ENCODE measurements at regions not wholly inside any gene's neighbourhood (a gene's known extent, or its start where the extent isn't known, plus 50 kb on each side); places are given as distances from the start of the nearest gene placed in this dataset.

DNA sequence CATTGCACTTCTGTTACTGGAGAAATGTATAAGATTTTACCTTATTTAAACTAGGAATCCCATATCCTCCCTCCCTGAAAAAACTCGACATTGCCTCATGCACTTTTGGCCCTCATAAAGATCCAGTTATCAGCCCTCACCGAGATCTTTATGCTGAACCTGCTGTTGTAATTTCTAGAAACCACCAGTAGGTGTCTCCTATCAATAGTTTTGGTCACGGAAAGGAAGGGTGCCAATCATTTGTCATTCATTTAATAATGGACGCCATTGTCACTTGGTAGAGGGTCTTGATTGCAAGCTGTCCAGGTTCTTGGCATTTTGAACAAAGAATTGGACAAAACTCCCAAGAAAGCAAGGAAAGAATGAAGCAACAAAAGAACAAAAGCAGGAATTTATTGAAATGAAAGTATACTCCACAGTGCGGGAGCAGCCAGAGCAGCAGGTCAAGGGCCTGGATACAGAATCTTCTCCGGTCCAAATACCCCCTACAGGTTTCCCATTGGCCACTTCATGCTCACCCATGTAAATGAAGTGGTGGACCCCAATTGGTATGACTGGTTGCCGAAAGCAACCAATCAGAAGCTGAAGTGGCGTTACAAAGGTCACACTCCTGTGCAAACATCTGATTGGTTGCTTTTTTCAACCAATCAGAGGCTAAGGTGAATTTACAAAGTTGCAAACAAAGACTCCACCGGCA is 524.3 kb downstream of the PSAT1 start:
- TF ChIP-seq CTCF (IDR thresholded peaks at IDR 0.05; ENCODE audit: low read depth, low read length, missing control alignments), result peak; percentile 67
- peak; percentile 3 for DNase-seq (ENCODE audit: low read depth)
- no peak overlapping the region for H3K4me3 ChIP-seq (ENCODE audit: low read depth, low read length)
- in situ Hi-C loops (cut with HindIII; ENCODE audit: low sequenced_read_pairs), result no loop called here

- TF ChIP-seq CTCF (IDR thresholded peaks at IDR 0.05; ENCODE audit: low read depth, low read length, missing control alignments), result no peak
- in situ Hi-C loops (cut with HindIII; ENCODE audit: low sequenced_read_pairs), result no loop called here
- no peak overlapping the region for H3K4me3 ChIP-seq (ENCODE audit: low read depth, low read length)
- DNase-seq (ENCODE audit: low read depth), result no peak
Measured at GRCh38 chr9:78826527-78826926, 529.6 kb downstream of the PSAT1 start.

DNA sequence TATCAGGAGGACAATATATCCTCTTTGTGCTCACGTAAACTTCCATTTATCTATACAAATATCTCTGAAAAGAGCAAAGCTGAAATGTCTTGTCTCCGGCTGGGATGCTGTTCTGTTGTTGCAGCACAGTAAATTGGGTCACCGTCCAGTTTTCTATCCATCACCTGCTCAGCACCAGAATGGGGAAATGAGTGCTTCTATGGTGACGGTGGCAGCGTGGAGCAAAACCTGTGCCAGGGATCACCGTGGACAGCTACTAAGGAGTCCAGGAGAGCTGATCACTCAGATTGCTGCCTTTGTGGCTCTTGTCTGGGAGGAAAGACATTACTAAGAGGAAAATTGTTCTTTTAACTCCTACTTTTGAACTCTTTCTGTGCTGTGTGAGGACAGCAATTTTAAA is 531.6 kb downstream of the PSAT1 start:
- no peak for DNase-seq (ENCODE audit: low read depth)
- TF ChIP-seq CTCF (IDR thresholded peaks at IDR 0.05; ENCODE audit: low read depth, low read length, missing control alignments), result no peak
- in situ Hi-C loops (cut with HindIII; ENCODE audit: low sequenced_read_pairs), result no loop called here
- H3K4me3 ChIP-seq (ENCODE audit: low read depth, low read length), result no peak overlapping the region

DNA sequence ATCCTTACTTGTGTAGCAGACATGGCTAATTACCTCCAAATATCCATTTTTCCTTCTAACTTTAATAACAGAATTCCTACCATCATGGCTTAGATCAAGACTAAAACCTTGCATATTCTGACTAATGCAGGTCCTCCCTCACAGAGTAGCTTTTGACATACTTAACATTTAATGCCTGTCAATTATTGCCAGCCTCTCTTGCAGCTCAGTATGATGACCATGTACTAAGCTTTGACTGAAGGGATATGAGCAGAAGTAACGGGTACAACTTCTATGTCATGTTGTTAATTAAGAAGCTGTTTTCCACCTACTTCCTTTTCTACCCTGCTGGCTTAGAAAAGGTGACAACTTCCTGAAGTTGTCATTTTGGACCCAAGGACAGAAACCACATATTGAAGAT is 533.4 kb downstream of the PSAT1 start:
- H3K4me3 ChIP-seq (ENCODE audit: low read depth, low read length), result no peak overlapping the region
- TF ChIP-seq CTCF (IDR thresholded peaks at IDR 0.05; ENCODE audit: low read depth, low read length, missing control alignments), result no peak
- in situ Hi-C loops (cut with HindIII; ENCODE audit: low sequenced_read_pairs), result no loop called here
- no peak for DNase-seq (ENCODE audit: low read depth)

- in situ Hi-C loops (cut with HindIII; ENCODE audit: low sequenced_read_pairs), result no loop called here
- no peak overlapping the region for H3K4me3 ChIP-seq (ENCODE audit: low read depth, low read length)
- no peak for DNase-seq (ENCODE audit: low read depth)
- TF ChIP-seq CTCF (IDR thresholded peaks at IDR 0.05; ENCODE audit: low read depth, low read length, missing control alignments), result no peak
Measured at GRCh38 chr9:78831726-78832125, 534.8 kb downstream of the PSAT1 start.

GRCh38 chr9:78835928-78836450 is 539.1 kb downstream of the PSAT1 start:
- no peak for DNase-seq (ENCODE audit: low read depth)
- no peak overlapping the region for H3K4me3 ChIP-seq (ENCODE audit: low read depth, low read length)
- no peak for TF ChIP-seq CTCF (IDR thresholded peaks at IDR 0.05; ENCODE audit: low read depth, low read length, missing control alignments)
- in situ Hi-C loops (cut with HindIII; ENCODE audit: low sequenced_read_pairs), result no loop called here
